ENCODE measurements at regions not wholly inside any gene's neighbourhood (a gene's known extent, or its start where the extent isn't known, plus 50 kb on each side); places are given as distances from the start of the nearest gene placed in this dataset.

- TF ChIP-seq PURB (CRISPR knock-in tag; IDR thresholded peaks at IDR 0.05; ENCODE audit: low read depth): no peak
Observed at GRCh38 chr5:83834306-83834705, 113.7 kb upstream of the HAPLN1 start (continued).

GRCh38 chr5:83831834-83832233 is 111.2 kb upstream of the HAPLN1 start:
- no peaks in the 10 kb centered on the region; the same call in 1 of the 2 replicates for H3K9me3 ChIP-seq (replicated peaks; ENCODE audit: control insufficient read depth, insufficient read depth, low read depth, low read length)
- intact Hi-C loops (cut with micrococcal nuclease): no loop called here
- ChIA-PET POLR2A (no interaction called here), CTCF (ENCODE audit: low intra/inter-chr PET ratio) (no interaction called here)
- H3K27me3 ChIP-seq (ENCODE audit: control insufficient read depth in 2 of 2, insufficient read depth in 2 of 2, low read length in 2 of 2): no peaks in the 10 kb centered on the region
- ATAC-seq (no peak), FAIRE-seq (no peak), DNase-seq (ENCODE audit: extremely low read depth in 1 of 4, low spot score in 3 of 4) (no peak)
- H3K36me3 ChIP-seq (ENCODE audit: control insufficient read depth, insufficient read depth, low read length): no peaks in the 10 kb centered on the region
- no peaks in the 10 kb centered on the region for H4K20me1 ChIP-seq (replicated peaks; ENCODE audit: control insufficient read depth, insufficient read depth, low read length)
- no peak overlapping the region for H3K27ac ChIP-seq (ENCODE audit: extremely low read depth, low read depth, low read length)
- H2AFZ ChIP-seq (ENCODE audit: low read depth, low read length): no peak overlapping the region
- no peak overlapping the region for H3K4me2 ChIP-seq (ENCODE audit: insufficient read depth, low read length)
- in situ Hi-C loops (cut with MboI): no loop called here
- no peak overlapping the region for H3K9ac ChIP-seq (ENCODE audit: insufficient read depth in 1 of 2, low read depth in 2 of 2, low read length in 2 of 2)
- no TSS peak for BruUV-seq (replicated peaks)
- H3K4me3 ChIP-seq: no peak overlapping the region
- H3K9me1 ChIP-seq (ENCODE audit: control insufficient read depth, insufficient read depth, low read length): no peaks in the 10 kb centered on the region
- H3K4me1 ChIP-seq (replicated peaks in 1 of 2; ENCODE audit: control insufficient read depth in 2 of 2, insufficient read depth in 2 of 2, low read length in 2 of 2): no peaks in the 10 kb centered on the region
- WGBS (ENCODE audit: insufficient coverage, low coverage, missing lambda C conversion rate): 0% methylated on average over 1 of the region's 1 CpG
- no peaks in the 10 kb centered on the region for H3K79me2 ChIP-seq (ENCODE audit: control insufficient read depth, insufficient read depth, low read length)
- no peak for TF ChIP-seq KHSRP (IDR thresholded peaks at IDR 0.05)
- no peak for TF ChIP-seq BMI1 (IDR thresholded peaks at IDR 0.05; ENCODE audit: low read length)
- no peak for TF ChIP-seq RBM14 (IDR thresholded peaks at IDR 0.05; ENCODE audit: borderline replicate concordance, insufficient read depth, low read depth, low read length)
- TF ChIP-seq SFPQ (IDR thresholded peaks at IDR 0.05; ENCODE audit: low read depth, low read length): no peak
- TF ChIP-seq MITF (IDR thresholded peaks at IDR 0.05): no peak
- no peak for TF ChIP-seq IRF1 (CRISPR knock-in tag; IDR thresholded peaks at IDR 0.05; ENCODE audit: borderline replicate concordance)
- no peak for TF ChIP-seq ZNF740 (CRISPR knock-in tag; IDR thresholded peaks at IDR 0.05)
- no peak for TF ChIP-seq ZNF740 (tag; IDR thresholded peaks at IDR 0.05)
- no peak for TF ChIP-seq ZNF592 (IDR thresholded peaks at IDR 0.05)
